ENCODE measurements at regions not wholly inside any gene's neighbourhood (a gene's known extent, or its start where the extent isn't known, plus 50 kb on each side); places are given as distances from the start of the nearest gene placed in this dataset.
"Not testable (repeated sequence)": the region's sequence is repeated elsewhere in the genome, so short reads cannot be mapped to it uniquely, and the experiment has no call there.

DNA sequence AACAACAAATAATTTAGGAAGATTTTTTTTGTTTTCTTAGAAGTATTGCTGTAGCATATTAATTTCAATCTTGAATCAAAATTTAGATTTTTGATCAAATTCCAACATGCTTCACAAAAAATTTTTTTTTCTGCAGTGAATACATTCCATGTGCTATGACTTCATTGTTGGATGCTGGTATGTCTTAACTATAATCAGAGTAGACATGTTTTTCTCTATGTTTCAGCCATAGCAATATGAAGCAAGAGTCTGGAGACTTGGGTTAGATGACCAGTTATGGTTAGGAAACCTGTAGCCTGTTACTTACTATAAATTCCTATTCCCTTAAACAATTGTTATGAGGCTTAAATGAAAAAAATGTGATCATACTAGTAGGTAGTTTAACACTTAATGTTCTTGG lies 176.1 kb upstream of the CHL1 start:
- no peak for TF ChIP-seq CTCF (IDR thresholded peaks at IDR 0.05; ENCODE audit: borderline replicate concordance, extremely low read depth, insufficient read depth)
- Histone ChIP-seq H3K9me3 (ENCODE audit: control insufficient read depth in 2 of 3, insufficient read depth in 1 of 3, low read length in 3 of 3) (no peaks in the 10 kb centered on the region), H3K27ac (ENCODE audit: low read depth in 2 of 2, low read length in 2 of 2) (no peak overlapping the region), H3K4me1 (ENCODE audit: control insufficient read depth in 2 of 3, insufficient read depth in 2 of 3, low read depth in 1 of 3, low read length in 3 of 3) (no peaks in the 10 kb centered on the region), H3K4me3 (ENCODE audit: low read length in 3 of 3) (no peak overlapping the region), H3K9ac (ENCODE audit: low read length in 3 of 3) (no peak overlapping the region), H3K36me3 (ENCODE audit: control insufficient read depth in 2 of 3, insufficient read depth in 3 of 3, low read length in 3 of 3) (no peaks in the 10 kb centered on the region), H3K27me3 (ENCODE audit: control insufficient read depth, insufficient read depth, low read length) (no peaks in the 10 kb centered on the region)
- intact Hi-C loops (cut with DNase I): no loop called here
- no peak for DNase-seq
- FAIRE-seq: no peak

DNA sequence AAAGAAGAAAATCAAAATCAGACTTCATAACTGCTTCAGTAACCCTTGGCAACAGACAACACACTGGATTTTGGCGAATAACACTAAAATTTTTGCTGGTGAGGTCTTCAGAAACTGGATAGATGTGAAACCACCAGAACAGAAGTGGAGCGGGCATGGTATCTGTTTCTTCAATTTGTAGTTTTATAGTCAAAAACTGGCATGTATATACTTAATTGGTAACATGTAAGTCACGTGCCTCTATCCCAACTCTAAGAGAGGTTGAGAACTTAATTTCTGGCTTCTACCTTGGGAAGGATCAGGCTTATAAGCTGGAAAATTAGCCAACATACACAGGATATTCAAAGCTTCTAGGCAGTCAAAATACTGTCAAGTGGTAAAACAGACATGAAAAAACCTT lies 172.6 kb upstream of the CHL1 start:
- H3K27me3 ChIP-seq (ENCODE audit: control insufficient read depth, insufficient read depth, low read length): no peaks in the 10 kb centered on the region
- H3K4me1 ChIP-seq (ENCODE audit: control insufficient read depth in 2 of 3, insufficient read depth in 2 of 3, low read depth in 1 of 3, low read length in 3 of 3): no peaks in the 10 kb centered on the region
- FAIRE-seq (no peak), DNase-seq (no peak)
- no peaks in the 10 kb centered on the region for H3K36me3 ChIP-seq (ENCODE audit: control insufficient read depth in 2 of 3, insufficient read depth in 3 of 3, low read length in 3 of 3)
- intact Hi-C loops (cut with DNase I): no loop called here
- H3K4me3 ChIP-seq (ENCODE audit: low read length in 3 of 3): no peak overlapping the region
- no peak overlapping the region for H3K9ac ChIP-seq (ENCODE audit: low read length in 3 of 3)
- no peak overlapping the region for H3K27ac ChIP-seq (ENCODE audit: low read depth in 2 of 2, low read length in 2 of 2)
- no peaks in the 10 kb centered on the region for H3K9me3 ChIP-seq (ENCODE audit: control insufficient read depth in 2 of 3, insufficient read depth in 1 of 3, low read length in 3 of 3)
- no peak for TF ChIP-seq CTCF (IDR thresholded peaks at IDR 0.05; ENCODE audit: borderline replicate concordance, extremely low read depth, insufficient read depth)

GRCh38 chr3:25056-25455 lies 171.5 kb upstream of the CHL1 start:
- Histone ChIP-seq H3K27ac (ENCODE audit: low read depth in 2 of 2, low read length in 2 of 2) (no peak overlapping the region), H3K27me3 (ENCODE audit: control insufficient read depth, insufficient read depth, low read length) (no peaks in the 10 kb centered on the region), H3K36me3 (ENCODE audit: control insufficient read depth in 2 of 3, insufficient read depth in 3 of 3, low read length in 3 of 3) (no peaks in the 10 kb centered on the region), H3K4me1 (ENCODE audit: control insufficient read depth in 2 of 3, insufficient read depth in 2 of 3, low read depth in 1 of 3, low read length in 3 of 3) (no peaks in the 10 kb centered on the region), H3K9ac (ENCODE audit: low read length in 3 of 3) (no peak overlapping the region), H3K9me3 (ENCODE audit: control insufficient read depth in 2 of 3, insufficient read depth in 1 of 3, low read length in 3 of 3) (no peaks in the 10 kb centered on the region), H3K4me3 (ENCODE audit: low read length in 3 of 3) (no peak overlapping the region)
- TF ChIP-seq CTCF (IDR thresholded peaks at IDR 0.05; ENCODE audit: borderline replicate concordance, extremely low read depth, insufficient read depth): no peak
- DNase-seq (no peak), FAIRE-seq (no peak)
- intact Hi-C loops (cut with DNase I): no loop called here

DNA sequence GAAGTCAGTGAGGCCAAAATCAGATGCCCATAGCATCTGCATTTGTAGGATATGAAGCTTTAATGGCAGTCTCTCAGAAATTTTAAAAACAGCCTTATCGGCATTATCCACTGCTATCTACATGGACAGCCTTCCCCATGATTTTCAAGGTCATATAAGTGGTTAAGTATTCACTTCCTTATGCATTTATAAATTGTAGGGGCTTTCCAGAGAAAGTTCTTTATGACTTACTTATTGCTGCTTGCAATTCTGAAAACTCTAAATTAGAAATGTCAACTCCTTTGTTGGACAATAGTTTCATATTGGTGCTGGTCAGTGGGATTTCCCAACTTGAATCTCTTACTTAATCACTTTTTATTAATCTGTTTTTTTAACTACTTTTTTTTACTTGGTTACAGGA lies 160.6 kb upstream of the CHL1 start:
- H3K36me3 ChIP-seq (ENCODE audit: control insufficient read depth in 2 of 3, insufficient read depth in 3 of 3, low read length in 3 of 3); H3K27me3 ChIP-seq (ENCODE audit: control insufficient read depth, insufficient read depth, low read length); DNase-seq; H3K4me3 ChIP-seq (ENCODE audit: low read length in 3 of 3); H3K4me1 ChIP-seq (ENCODE audit: control insufficient read depth in 2 of 3, insufficient read depth in 2 of 3, low read depth in 1 of 3, low read length in 3 of 3); FAIRE-seq; H3K9ac ChIP-seq (ENCODE audit: low read length in 3 of 3); H3K27ac ChIP-seq (ENCODE audit: low read depth in 2 of 2, low read length in 2 of 2); intact Hi-C loops (cut with DNase I); H3K9me3 ChIP-seq (ENCODE audit: control insufficient read depth in 2 of 3, insufficient read depth in 1 of 3, low read length in 3 of 3): not testable (repeated sequence)

Data from kidney (tissue), 13 donors.